WTC11 (cell line): ENCODE measurements at regions not wholly inside any gene's neighbourhood (a gene's known extent, or its start where the extent isn't known, plus 50 kb on each side); places are given as distances from the start of the nearest gene placed in this dataset.

Experiments
- ATAC-seq: fragments of 200-7000 bp; cut with Tn5 transposase; 2 replicates; pipeline ENCODE4 v1.10.0; 2021; ENCODE audit warnings: mild to moderate bottlenecking, moderate library complexity
- CTCF ChIA-PET: fragments of 300-600 bp; sonication (Branson Sonifier 250); formaldehyde crosslinking; loops from one replicate; lab custom pipeline; 2021; ENCODE audit warnings: antibody characterized with exemption; lab: Charles Lee
- POLR2A ChIA-PET: fragments of 350-600 bp; sonication (Branson Sonifier 250); formaldehyde crosslinking; loops from one replicate; lab custom pipeline; 2021; ENCODE audit warnings: antibody characterized with exemption; lab: Charles Lee
- DNase-seq: peaks from one replicate; pipeline ENCODE4 v3.0.0; 2021; ENCODE audit warnings: low spot score
- H3K27ac Mint-ChIP-seq: 2 replicates; pipeline ENCODE4 v1.8.0; 2021; ENCODE audit warnings: mixed read lengths
- H3K27me3 Mint-ChIP-seq: 2 replicates; pipeline ENCODE4 v1.8.0; 2021; ENCODE audit warnings: low read depth, mild to moderate bottlenecking, moderate library complexity, mixed read lengths
- H3K36me3 Mint-ChIP-seq: 2 replicates; pipeline ENCODE4 v1.8.0; 2021; ENCODE audit warnings: mixed read lengths
- H3K4me1 Mint-ChIP-seq: 2 replicates; pipeline ENCODE4 v1.8.0; 2022; ENCODE audit warnings: mixed read lengths
- H3K4me3 Mint-ChIP-seq: 2 replicates; pipeline ENCODE4 v1.8.0; 2021; ENCODE audit warnings: mild to moderate bottlenecking, moderate library complexity, mixed read lengths
- H3K9me3 Mint-ChIP-seq: 2 replicates; pipeline ENCODE4 v1.8.0; 2021; ENCODE audit warnings: mixed read lengths
- CREB1 ChIP-seq: sonication (generic); formaldehyde crosslinking; IDR thresholded peaks from 2 replicates; pipeline ENCODE4 v1.8.0; 2023; ENCODE audit warnings: mild to moderate bottlenecking, missing genetic modification reagents
- EMX1 ChIP-seq: fragments of 250-450 bp; sonication (Bioruptor Pico); IDR thresholded peaks from 2 replicates; pipeline ENCODE4 v1.8.0; 2021; ENCODE audit warnings: mild to moderate bottlenecking
- ETV6 ChIP-seq: sonication (generic); formaldehyde crosslinking; IDR thresholded peaks from 2 replicates; pipeline ENCODE4 v1.8.1; 2022; ENCODE audit warnings: mild to moderate bottlenecking, missing genetic modification reagents
- FOXJ3 ChIP-seq: sonication (generic); formaldehyde crosslinking; IDR thresholded peaks from 2 replicates; pipeline ENCODE4 v1.9.0; 2021; ENCODE audit warnings: missing genetic modification reagents, mild to moderate bottlenecking, borderline replicate concordance
- FOXP1 ChIP-seq: sonication (generic); formaldehyde crosslinking; IDR thresholded peaks from 2 replicates; pipeline ENCODE4 v1.8.0; 2022; ENCODE audit warnings: missing genetic modification reagents, mild to moderate bottlenecking, moderate library complexity, borderline replicate concordance
- NR1H2 ChIP-seq: sonication (generic); formaldehyde crosslinking; IDR thresholded peaks from 2 replicates; pipeline ENCODE4 v1.9.0; 2021; ENCODE audit warnings: mild to moderate bottlenecking, moderate library complexity, missing genetic modification reagents
- RORB ChIP-seq: fragments of 250-450 bp; sonication (Bioruptor Pico); IDR thresholded peaks from 2 replicates; pipeline ENCODE4 v1.9.0; 2021; ENCODE audit warnings: mild to moderate bottlenecking
- SMAD3 ChIP-seq: sonication (generic); formaldehyde crosslinking; IDR thresholded peaks from 2 replicates; pipeline ENCODE4 v1.8.0; 2022; ENCODE audit warnings: missing genetic modification reagents, mild to moderate bottlenecking, borderline replicate concordance
- TP53 ChIP-seq: sonication (generic); formaldehyde crosslinking; IDR thresholded peaks from 2 replicates; pipeline ENCODE4 v1.8.1; 2023; ENCODE audit warnings: mild to moderate bottlenecking, missing genetic modification reagents
- ZNF138 ChIP-seq: sonication (generic); formaldehyde crosslinking; conservative IDR thresholded peaks from 2 replicates; pipeline ENCODE4 v1.8.1; 2022; ENCODE audit warnings: mild to moderate bottlenecking, moderate library complexity, missing genetic modification reagents
- ZNF423 ChIP-seq: fragments of 250-450 bp; sonication (Bioruptor Pico); IDR thresholded peaks from 2 replicates; pipeline ENCODE4 v2.1.2; 2022; ENCODE audit warnings: mild to moderate bottlenecking, moderate library complexity
- ZNF671 ChIP-seq: fragments of 250-450 bp; sonication (Bioruptor Pico); IDR thresholded peaks from 2 replicates; pipeline ENCODE4 v1.8.0; 2021; ENCODE audit warnings: mild to moderate bottlenecking
- TF ChIP-seq, protein P1 (sequence below): sonication (generic); formaldehyde crosslinking; IDR thresholded peaks from 2 replicates; pipeline ENCODE4 v1.8.0; 2023; ENCODE audit warnings: missing genetic modification reagents
- TF ChIP-seq, protein P2 (sequence below): sonication (generic); formaldehyde crosslinking; IDR thresholded peaks from 2 replicates; pipeline ENCODE4 v1.8.0; 2022; ENCODE audit warnings: mild to moderate bottlenecking, missing genetic modification reagents
- TF ChIP-seq, protein P3 (sequence below): fragments of 250-450 bp; sonication (Bioruptor Pico); IDR thresholded peaks from 2 replicates; pipeline ENCODE4 v1.9.0; 2021; ENCODE audit warnings: mild to moderate bottlenecking
- TF ChIP-seq, protein P4 (sequence below): sonication (generic); formaldehyde crosslinking; IDR thresholded peaks from 2 replicates; pipeline ENCODE4 v1.8.0; 2023; ENCODE audit warnings: missing genetic modification reagents, mild to moderate bottlenecking, borderline replicate concordance
- TF ChIP-seq, protein P5 (sequence below): fragments of 200-600 bp; IDR thresholded peaks from 2 replicates; pipeline ENCODE4 v1.8.0; 2022; ENCODE audit warnings: antibody characterized with exemption

DNA sequence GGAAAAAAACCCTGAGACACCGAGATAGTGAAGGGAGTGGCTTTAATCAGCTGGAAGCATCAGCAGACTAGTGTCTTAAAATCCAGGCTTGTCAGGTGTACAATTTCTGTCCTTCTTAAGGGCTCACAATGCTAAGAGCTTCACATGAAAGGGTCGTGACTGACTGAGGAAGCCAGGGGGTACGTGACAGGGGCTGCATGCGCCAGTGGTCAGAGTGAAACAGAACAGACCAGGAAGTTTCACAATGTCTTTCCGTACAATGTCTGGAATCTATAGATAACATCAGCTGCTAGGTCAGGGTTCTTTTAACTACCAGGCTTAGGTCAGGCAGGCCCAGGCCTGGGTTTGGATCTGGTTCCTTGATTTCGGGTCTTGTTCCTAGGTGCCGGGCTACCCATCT, 253.0 kb downstream of the CDH10 start:
- POLR2A ChIA-PET = no interaction called here

More for the DNA sequence above, 253.0 kb downstream of the CDH10 start:
- Mint-ChIP-seq H3K4me1 (no peaks in the 10 kb centered on the region), H3K9me3 (peaks cover 65% of the 10 kb centered on the region), H3K36me3 (peaks cover 16% of the 10 kb centered on the region), H3K27me3 (peaks cover 2% of the 10 kb centered on the region; the same call in 1 of the 2 replicates), H3K4me3 (no peak overlapping the region), H3K27ac (no peak overlapping the region)
- CTCF ChIA-PET = no interaction called here
- no peak for TF ChIP-seq FOXP1 (CRISPR knock-in tag)
- no peak for TF ChIP-seq SMAD3
- TF ChIP-seq EMX1 (CRISPR knock-in tag) = no peak
- TF ChIP-seq RORB (CRISPR knock-in tag) = no peak
- TF ChIP-seq, protein P1, sequence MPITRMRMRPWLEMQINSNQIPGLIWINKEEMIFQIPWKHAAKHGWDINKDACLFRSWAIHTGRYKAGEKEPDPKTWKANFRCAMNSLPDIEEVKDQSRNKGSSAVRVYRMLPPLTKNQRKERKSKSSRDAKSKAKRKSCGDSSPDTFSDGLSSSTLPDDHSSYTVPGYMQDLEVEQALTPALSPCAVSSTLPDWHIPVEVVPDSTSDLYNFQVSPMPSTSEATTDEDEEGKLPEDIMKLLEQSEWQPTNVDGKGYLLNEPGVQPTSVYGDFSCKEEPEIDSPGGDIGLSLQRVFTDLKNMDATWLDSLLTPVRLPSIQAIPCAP (CRISPR knock-in tag) = no peak
- no peak for TF ChIP-seq ETV6 (CRISPR knock-in tag)
- TF ChIP-seq, protein P2, sequence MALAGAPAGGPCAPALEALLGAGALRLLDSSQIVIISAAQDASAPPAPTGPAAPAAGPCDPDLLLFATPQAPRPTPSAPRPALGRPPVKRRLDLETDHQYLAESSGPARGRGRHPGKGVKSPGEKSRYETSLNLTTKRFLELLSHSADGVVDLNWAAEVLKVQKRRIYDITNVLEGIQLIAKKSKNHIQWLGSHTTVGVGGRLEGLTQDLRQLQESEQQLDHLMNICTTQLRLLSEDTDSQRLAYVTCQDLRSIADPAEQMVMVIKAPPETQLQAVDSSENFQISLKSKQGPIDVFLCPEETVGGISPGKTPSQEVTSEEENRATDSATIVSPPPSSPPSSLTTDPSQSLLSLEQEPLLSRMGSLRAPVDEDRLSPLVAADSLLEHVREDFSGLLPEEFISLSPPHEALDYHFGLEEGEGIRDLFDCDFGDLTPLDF (CRISPR knock-in tag) = no peak
- TF ChIP-seq, protein P3, sequence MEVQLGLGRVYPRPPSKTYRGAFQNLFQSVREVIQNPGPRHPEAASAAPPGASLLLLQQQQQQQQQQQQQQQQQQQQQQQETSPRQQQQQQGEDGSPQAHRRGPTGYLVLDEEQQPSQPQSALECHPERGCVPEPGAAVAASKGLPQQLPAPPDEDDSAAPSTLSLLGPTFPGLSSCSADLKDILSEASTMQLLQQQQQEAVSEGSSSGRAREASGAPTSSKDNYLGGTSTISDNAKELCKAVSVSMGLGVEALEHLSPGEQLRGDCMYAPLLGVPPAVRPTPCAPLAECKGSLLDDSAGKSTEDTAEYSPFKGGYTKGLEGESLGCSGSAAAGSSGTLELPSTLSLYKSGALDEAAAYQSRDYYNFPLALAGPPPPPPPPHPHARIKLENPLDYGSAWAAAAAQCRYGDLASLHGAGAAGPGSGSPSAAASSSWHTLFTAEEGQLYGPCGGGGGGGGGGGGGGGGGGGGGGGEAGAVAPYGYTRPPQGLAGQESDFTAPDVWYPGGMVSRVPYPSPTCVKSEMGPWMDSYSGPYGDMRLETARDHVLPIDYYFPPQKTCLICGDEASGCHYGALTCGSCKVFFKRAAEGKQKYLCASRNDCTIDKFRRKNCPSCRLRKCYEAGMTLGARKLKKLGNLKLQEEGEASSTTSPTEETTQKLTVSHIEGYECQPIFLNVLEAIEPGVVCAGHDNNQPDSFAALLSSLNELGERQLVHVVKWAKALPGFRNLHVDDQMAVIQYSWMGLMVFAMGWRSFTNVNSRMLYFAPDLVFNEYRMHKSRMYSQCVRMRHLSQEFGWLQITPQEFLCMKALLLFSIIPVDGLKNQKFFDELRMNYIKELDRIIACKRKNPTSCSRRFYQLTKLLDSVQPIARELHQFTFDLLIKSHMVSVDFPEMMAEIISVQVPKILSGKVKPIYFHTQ = no peak
- TF ChIP-seq TP53 (CRISPR knock-in tag) = no peak
- TF ChIP-seq, protein P4, sequence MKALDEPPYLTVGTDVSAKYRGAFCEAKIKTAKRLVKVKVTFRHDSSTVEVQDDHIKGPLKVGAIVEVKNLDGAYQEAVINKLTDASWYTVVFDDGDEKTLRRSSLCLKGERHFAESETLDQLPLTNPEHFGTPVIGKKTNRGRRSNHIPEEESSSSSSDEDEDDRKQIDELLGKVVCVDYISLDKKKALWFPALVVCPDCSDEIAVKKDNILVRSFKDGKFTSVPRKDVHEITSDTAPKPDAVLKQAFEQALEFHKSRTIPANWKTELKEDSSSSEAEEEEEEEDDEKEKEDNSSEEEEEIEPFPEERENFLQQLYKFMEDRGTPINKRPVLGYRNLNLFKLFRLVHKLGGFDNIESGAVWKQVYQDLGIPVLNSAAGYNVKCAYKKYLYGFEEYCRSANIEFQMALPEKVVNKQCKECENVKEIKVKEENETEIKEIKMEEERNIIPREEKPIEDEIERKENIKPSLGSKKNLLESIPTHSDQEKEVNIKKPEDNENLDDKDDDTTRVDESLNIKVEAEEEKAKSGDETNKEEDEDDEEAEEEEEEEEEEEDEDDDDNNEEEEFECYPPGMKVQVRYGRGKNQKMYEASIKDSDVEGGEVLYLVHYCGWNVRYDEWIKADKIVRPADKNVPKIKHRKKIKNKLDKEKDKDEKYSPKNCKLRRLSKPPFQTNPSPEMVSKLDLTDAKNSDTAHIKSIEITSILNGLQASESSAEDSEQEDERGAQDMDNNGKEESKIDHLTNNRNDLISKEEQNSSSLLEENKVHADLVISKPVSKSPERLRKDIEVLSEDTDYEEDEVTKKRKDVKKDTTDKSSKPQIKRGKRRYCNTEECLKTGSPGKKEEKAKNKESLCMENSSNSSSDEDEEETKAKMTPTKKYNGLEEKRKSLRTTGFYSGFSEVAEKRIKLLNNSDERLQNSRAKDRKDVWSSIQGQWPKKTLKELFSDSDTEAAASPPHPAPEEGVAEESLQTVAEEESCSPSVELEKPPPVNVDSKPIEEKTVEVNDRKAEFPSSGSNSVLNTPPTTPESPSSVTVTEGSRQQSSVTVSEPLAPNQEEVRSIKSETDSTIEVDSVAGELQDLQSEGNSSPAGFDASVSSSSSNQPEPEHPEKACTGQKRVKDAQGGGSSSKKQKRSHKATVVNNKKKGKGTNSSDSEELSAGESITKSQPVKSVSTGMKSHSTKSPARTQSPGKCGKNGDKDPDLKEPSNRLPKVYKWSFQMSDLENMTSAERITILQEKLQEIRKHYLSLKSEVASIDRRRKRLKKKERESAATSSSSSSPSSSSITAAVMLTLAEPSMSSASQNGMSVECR (CRISPR knock-in tag) = no peak
- TF ChIP-seq CREB1 = no peak
- no peak for TF ChIP-seq FOXJ3 (CRISPR knock-in tag)
- no peak for TF ChIP-seq ZNF671 (CRISPR knock-in tag)
- TF ChIP-seq, protein P5, sequence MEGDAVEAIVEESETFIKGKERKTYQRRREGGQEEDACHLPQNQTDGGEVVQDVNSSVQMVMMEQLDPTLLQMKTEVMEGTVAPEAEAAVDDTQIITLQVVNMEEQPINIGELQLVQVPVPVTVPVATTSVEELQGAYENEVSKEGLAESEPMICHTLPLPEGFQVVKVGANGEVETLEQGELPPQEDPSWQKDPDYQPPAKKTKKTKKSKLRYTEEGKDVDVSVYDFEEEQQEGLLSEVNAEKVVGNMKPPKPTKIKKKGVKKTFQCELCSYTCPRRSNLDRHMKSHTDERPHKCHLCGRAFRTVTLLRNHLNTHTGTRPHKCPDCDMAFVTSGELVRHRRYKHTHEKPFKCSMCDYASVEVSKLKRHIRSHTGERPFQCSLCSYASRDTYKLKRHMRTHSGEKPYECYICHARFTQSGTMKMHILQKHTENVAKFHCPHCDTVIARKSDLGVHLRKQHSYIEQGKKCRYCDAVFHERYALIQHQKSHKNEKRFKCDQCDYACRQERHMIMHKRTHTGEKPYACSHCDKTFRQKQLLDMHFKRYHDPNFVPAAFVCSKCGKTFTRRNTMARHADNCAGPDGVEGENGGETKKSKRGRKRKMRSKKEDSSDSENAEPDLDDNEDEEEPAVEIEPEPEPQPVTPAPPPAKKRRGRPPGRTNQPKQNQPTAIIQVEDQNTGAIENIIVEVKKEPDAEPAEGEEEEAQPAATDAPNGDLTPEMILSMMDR = no peak
- TF ChIP-seq ZNF138 (CRISPR knock-in tag) = no peak
- no peak for TF ChIP-seq ZNF423 (CRISPR knock-in tag)
- TF ChIP-seq NR1H2 (CRISPR knock-in tag) = no peak
- no peak for DNase-seq
- ATAC-seq = no peak
